ENCODE measurements at regions not wholly inside any gene's neighbourhood (a gene's known extent, or its start where the extent isn't known, plus 50 kb on each side); places are given as distances from the start of the nearest gene placed in this dataset.

GRCh38 chr15:70156671-70157271 is 59.1 kb upstream of the TLE3 start:
- Histone ChIP-seq H3K27ac (no peak overlapping the region), H3K9me3 (no peaks in the 10 kb centered on the region), H3K27me3 (no peaks in the 10 kb centered on the region), H3K4me1 (no peaks in the 10 kb centered on the region), H3K36me3 (no peaks in the 10 kb centered on the region), H3K4me3 (no peak overlapping the region)
- TF ChIP-seq POLR2A (IDR thresholded peaks at IDR 0.05) (no peak), POLR2AphosphoS5 (IDR thresholded peaks at IDR 0.05) (no peak)
- TF ChIP-seq, protein P1, sequence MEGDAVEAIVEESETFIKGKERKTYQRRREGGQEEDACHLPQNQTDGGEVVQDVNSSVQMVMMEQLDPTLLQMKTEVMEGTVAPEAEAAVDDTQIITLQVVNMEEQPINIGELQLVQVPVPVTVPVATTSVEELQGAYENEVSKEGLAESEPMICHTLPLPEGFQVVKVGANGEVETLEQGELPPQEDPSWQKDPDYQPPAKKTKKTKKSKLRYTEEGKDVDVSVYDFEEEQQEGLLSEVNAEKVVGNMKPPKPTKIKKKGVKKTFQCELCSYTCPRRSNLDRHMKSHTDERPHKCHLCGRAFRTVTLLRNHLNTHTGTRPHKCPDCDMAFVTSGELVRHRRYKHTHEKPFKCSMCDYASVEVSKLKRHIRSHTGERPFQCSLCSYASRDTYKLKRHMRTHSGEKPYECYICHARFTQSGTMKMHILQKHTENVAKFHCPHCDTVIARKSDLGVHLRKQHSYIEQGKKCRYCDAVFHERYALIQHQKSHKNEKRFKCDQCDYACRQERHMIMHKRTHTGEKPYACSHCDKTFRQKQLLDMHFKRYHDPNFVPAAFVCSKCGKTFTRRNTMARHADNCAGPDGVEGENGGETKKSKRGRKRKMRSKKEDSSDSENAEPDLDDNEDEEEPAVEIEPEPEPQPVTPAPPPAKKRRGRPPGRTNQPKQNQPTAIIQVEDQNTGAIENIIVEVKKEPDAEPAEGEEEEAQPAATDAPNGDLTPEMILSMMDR (IDR thresholded peaks at IDR 0.05), result no peak
- DNase-seq (ENCODE audit: low spot score in 2 of 2), result peak in 1 of 2 donors; percentile 48
- intact Hi-C loops (cut with DNase I; ENCODE audit: low total_unique reads), result no loop called here

GRCh38 chr15:70154718-70155347 is 57.1 kb upstream of the TLE3 start:
- intact Hi-C loops (cut with DNase I; ENCODE audit: low total_unique reads), result no loop called here
- Histone ChIP-seq H3K27me3 (no peaks in the 10 kb centered on the region), H3K4me3 (peak overlapping the region in 1 of 3 donors; percentile 6), H3K27ac (peak overlapping the region in 1 of 2 donors; percentile 38), H3K36me3 (no peaks in the 10 kb centered on the region), H3K4me1 (no peaks in the 10 kb centered on the region), H3K9me3 (no peaks in the 10 kb centered on the region)
- TF ChIP-seq, protein P1 (IDR thresholded peaks at IDR 0.05), result no peak
- TF ChIP-seq POLR2AphosphoS5 (IDR thresholded peaks at IDR 0.05) (no peak), POLR2A (IDR thresholded peaks at IDR 0.05) (no peak)
- peak in 1 of 2 donors; percentile 10 for DNase-seq (ENCODE audit: low spot score in 2 of 2)

DNA sequence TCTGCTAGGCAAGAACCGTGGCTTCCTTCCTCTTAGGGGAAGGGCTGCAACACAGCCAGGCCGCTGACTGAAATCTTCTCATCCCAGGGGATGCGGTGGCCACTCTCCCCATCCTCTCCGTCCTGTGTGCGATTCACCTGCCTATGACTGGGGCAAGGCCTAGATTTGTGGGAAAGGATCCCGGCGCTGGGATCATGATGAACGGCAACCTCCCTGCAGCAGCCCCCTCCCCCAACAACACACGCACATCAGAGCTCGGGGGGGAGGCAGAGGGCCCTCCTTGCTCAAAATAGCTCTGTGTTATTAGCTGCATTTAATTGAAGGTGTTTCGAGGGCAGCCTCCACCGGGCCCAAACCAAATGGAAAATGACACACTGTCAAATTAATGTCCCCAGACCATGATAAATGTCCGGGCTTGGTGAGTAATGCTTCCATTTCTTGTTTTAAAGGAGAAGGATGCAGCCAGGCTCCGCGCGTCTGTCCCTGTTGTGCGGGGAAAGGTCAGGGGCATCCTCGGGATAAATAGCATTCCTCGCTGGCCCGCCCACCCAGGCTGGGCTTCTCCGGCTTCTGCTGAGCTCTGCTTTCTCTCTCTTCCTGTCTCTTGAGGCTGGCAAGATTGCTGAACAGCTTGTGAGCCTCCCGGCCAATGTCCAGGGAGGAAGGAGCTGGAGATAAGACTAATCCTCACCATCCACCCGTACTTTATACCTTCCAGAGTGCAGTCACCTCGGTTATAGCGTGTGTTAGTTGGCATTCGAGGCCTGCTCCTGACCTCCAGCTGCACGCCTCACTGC is 56.4 kb upstream of the TLE3 start:
- Histone ChIP-seq H3K4me1 (no peaks in the 10 kb centered on the region), H3K27ac (peak overlapping the region in 1 of 2 donors; percentile 38)

DNA sequence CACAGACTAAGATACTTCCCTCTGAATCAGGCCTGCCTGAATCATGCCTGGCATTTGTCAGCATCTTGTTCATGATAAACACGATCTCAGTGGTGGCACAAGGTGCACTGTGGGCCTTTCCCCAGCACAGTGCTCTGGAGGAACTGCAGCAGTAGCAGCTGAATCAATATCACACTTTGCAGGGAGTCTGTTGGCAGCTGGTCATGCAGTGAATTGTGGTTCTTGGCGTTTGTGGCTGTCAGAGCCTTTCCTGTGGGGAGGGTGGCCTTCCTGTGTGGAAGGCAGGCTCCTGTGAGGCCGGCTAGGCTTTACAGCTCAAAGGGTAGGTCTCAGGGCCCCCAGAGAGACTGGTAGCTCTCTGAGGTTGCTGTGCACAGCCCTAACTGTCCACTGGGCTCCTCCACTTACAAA is 54.4 kb upstream of the TLE3 start:
- H3K27me3 ChIP-seq, result no peaks in the 10 kb centered on the region
- TF ChIP-seq, protein P1 (IDR thresholded peaks at IDR 0.05), result no peak
- TF ChIP-seq POLR2AphosphoS5 (IDR thresholded peaks at IDR 0.05) (no peak), POLR2A (IDR thresholded peaks at IDR 0.05) (no peak)
- no peak overlapping the region for H3K4me3 ChIP-seq
- no peaks in the 10 kb centered on the region for H3K36me3 ChIP-seq
- DNase-seq (ENCODE audit: low spot score in 2 of 2), result no peak
- H3K9me3 ChIP-seq, result no peaks in the 10 kb centered on the region
- no peaks in the 10 kb centered on the region for H3K4me1 ChIP-seq
- intact Hi-C loops (cut with DNase I; ENCODE audit: low total_unique reads), result no loop called here
- no peak overlapping the region for H3K27ac ChIP-seq

More for the DNA sequence above, 56.4 kb upstream of the TLE3 start:
- intact Hi-C loops (cut with DNase I; ENCODE audit: low total_unique reads), result no loop called here
- Histone ChIP-seq H3K4me3 (peak overlapping the region in 1 of 3 donors; percentile 6), H3K27me3 (no peaks in the 10 kb centered on the region), H3K36me3 (no peaks in the 10 kb centered on the region), H3K9me3 (no peaks in the 10 kb centered on the region)
- DNase-seq (ENCODE audit: low spot score in 2 of 2), result no peak
- TF ChIP-seq, protein P1 (IDR thresholded peaks at IDR 0.05), result no peak
- no peak for TF ChIP-seq POLR2A (IDR thresholded peaks at IDR 0.05)

- intact Hi-C loops (cut with DNase I; ENCODE audit: low total_unique reads), result no loop called here
- Histone ChIP-seq H3K4me3 (no peak overlapping the region), H3K4me1 (no peaks in the 10 kb centered on the region), H3K9me3 (no peaks in the 10 kb centered on the region), H3K27ac (no peak overlapping the region), H3K36me3 (no peaks in the 10 kb centered on the region), H3K27me3 (no peaks in the 10 kb centered on the region)
- no peak for DNase-seq (ENCODE audit: low spot score in 2 of 2)
- no peak for TF ChIP-seq POLR2A (IDR thresholded peaks at IDR 0.05)
- TF ChIP-seq, protein P1 (IDR thresholded peaks at IDR 0.05), result no peak
Measured at GRCh38 chr15:70151462-70151861, 53.7 kb upstream of the TLE3 start.
